Upper lobe of left lung (tissue), 4 donors: ENCODE measurements at regions not wholly inside any gene's neighbourhood (a gene's known extent, or its start where the extent isn't known, plus 50 kb on each side); places are given as distances from the start of the nearest gene placed in this dataset.

Experiments
- CTCF ChIP-seq, 6 experiments: fragments of 450-650 bp in 4 of 6; fragments of 200-600 bp in 2 of 6; sonication (generic) in 2 of 6; IDR thresholded peaks; one replicate each; pipeline ENCODE4 v1.5.1; 2016 to 2019; ENCODE audit warnings: antibody characterized with exemption in 6 of 6
- EP300 ChIP-seq, 4 donors: sonication (generic); formaldehyde crosslinking; IDR thresholded peaks; one replicate each; pipeline ENCODE4 v1.5.1; 2017; ENCODE audit warnings: antibody characterized with exemption in 4 of 4, control low read depth in 2 of 4
- POLR2A ChIP-seq, 4 donors: fragments of 450-650 bp; IDR thresholded peaks; one replicate each; pipeline ENCODE4 v1.5.1; 2016 to 2017; ENCODE audit warnings: antibody characterized with exemption in 4 of 4, mild to moderate bottlenecking in 2 of 4
- POLR2AphosphoS5 ChIP-seq, 2 donors: sonication (generic); formaldehyde crosslinking; IDR thresholded peaks; one replicate each; pipeline ENCODE4 v1.5.1; 2017; ENCODE audit warnings: antibody characterized with exemption in 2 of 2

GRCh38 chr3:79820089-79820488, 52.3 kb upstream of the ROBO1 start:
- TF ChIP-seq POLR2A (IDR thresholded peaks at IDR 0.05): no peak
- no peak for TF ChIP-seq CTCF (IDR thresholded peaks at IDR 0.05)
- no peak for TF ChIP-seq EP300 (IDR thresholded peaks at IDR 0.05)
- TF ChIP-seq POLR2AphosphoS5 (IDR thresholded peaks at IDR 0.05): no peak
